ENCODE measurements at regions not wholly inside any gene's neighbourhood (a gene's known extent, or its start where the extent isn't known, plus 50 kb on each side); places are given as distances from the start of the nearest gene placed in this dataset.

DNA sequence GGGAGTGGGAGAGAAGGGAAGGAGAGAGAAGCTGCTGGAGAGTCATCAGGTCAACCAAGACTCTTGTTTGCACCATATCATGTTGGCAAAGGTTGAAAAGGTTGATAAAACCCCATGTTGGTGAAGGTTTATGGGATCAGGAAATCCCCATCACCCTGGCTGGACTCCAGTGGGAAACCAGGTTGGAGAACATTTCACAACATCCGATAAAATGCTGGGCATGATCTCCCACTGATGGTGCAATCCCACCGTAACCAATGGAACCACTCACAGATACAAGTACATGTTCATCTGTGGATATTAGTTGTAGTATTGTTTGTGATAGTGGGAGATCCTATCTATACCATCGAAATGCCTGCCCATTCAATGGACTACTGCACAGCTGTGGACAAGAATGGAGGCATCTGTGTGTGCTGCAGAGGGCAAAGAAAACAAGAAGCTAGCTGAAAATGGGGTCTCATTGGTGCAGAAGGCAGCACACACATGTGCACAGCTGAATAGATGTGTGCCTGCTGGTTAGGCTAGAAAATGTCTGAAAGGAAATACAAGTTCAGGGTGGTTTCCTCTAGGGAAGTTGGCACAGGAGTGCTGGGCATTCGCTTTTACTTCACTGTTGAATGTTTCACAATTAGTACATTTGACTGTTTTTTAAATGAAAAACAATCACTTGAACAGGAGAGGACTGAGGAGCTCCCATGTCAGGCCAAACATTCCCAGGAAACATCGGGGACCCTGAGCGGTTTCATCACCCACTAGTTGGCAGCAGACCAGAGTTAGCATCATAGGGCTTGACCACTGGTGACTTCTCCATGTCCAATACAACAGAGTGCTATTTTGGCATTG, 80.4 kb upstream of the MGMT start:
- H3K27ac ChIP-seq (ENCODE audit: low read depth in 1 of 2, low read length in 2 of 2), result peak overlapping the region; percentile 39 to 64
- WGBS, result 24% methylated on average over 6 of the region's 6 CpGs

More for the DNA sequence above, 80.4 kb upstream of the MGMT start:
- H3K9me3 ChIP-seq (ENCODE audit: control insufficient read depth in 4 of 4, low read length in 3 of 4), result no peaks in the 10 kb centered on the region
- H3K36me3 ChIP-seq (ENCODE audit: control insufficient read depth in 4 of 4, insufficient read depth in 3 of 4, low read depth in 1 of 4, low read length in 3 of 4), result no peaks in the 10 kb centered on the region
- TF ChIP-seq RAD21 (IDR thresholded peaks at IDR 0.05), result peak in 1 of 2 donors; percentile 36
- peak; percentile 50 to 70 for TF ChIP-seq HNF4A (conservative IDR thresholded peaks at IDR 0.05)
- TF ChIP-seq, protein P1, sequence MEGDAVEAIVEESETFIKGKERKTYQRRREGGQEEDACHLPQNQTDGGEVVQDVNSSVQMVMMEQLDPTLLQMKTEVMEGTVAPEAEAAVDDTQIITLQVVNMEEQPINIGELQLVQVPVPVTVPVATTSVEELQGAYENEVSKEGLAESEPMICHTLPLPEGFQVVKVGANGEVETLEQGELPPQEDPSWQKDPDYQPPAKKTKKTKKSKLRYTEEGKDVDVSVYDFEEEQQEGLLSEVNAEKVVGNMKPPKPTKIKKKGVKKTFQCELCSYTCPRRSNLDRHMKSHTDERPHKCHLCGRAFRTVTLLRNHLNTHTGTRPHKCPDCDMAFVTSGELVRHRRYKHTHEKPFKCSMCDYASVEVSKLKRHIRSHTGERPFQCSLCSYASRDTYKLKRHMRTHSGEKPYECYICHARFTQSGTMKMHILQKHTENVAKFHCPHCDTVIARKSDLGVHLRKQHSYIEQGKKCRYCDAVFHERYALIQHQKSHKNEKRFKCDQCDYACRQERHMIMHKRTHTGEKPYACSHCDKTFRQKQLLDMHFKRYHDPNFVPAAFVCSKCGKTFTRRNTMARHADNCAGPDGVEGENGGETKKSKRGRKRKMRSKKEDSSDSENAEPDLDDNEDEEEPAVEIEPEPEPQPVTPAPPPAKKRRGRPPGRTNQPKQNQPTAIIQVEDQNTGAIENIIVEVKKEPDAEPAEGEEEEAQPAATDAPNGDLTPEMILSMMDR (IDR thresholded peaks at IDR 0.05; ENCODE audit: low read depth, low read length, missing input control), result no peak
- no peak for TF ChIP-seq FOXA1 (IDR thresholded peaks at IDR 0.05)
- TF ChIP-seq, protein P2, sequence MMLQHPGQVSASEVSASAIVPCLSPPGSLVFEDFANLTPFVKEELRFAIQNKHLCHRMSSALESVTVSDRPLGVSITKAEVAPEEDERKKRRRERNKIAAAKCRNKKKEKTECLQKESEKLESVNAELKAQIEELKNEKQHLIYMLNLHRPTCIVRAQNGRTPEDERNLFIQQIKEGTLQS (IDR thresholded peaks at IDR 0.05), result peak; percentile 74
- no peak for TF ChIP-seq TAF1 (conservative IDR thresholded peaks at IDR 0.05)
- TF ChIP-seq NR2F2 (IDR thresholded peaks at IDR 0.05), result peak; percentile 15
- no peak for TF ChIP-seq HNF4G (IDR thresholded peaks at IDR 0.05)
- peak in 1 of 2 donors; percentile 34 for TF ChIP-seq EGR1 (IDR thresholded peaks at IDR 0.05; ENCODE audit: low read depth in 2 of 2)
- peak in 1 of 2 donors; percentile 33 for TF ChIP-seq JUND (IDR thresholded peaks at IDR 0.05)
- TF ChIP-seq FOXA2 (IDR thresholded peaks at IDR 0.05), result no peak
- TF ChIP-seq, protein P3, sequence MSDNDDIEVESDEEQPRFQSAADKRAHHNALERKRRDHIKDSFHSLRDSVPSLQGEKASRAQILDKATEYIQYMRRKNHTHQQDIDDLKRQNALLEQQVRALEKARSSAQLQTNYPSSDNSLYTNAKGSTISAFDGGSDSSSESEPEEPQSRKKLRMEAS (IDR thresholded peaks at IDR 0.05), result peak; percentile 79
- TF ChIP-seq GABPA (IDR thresholded peaks at IDR 0.05 in 1 of 2, conservative IDR thresholded peaks at IDR 0.05 in 1 of 2), result peak in 1 of 2 donors; percentile 29
- peak; percentile 61 for TF ChIP-seq SP1 (IDR thresholded peaks at IDR 0.05)
- peak; percentile 75 for TF ChIP-seq YY1 (IDR thresholded peaks at IDR 0.05)
- TF ChIP-seq RXRA (IDR thresholded peaks at IDR 0.05), result peak; percentile 68 to 85
- TF ChIP-seq, protein P4, sequence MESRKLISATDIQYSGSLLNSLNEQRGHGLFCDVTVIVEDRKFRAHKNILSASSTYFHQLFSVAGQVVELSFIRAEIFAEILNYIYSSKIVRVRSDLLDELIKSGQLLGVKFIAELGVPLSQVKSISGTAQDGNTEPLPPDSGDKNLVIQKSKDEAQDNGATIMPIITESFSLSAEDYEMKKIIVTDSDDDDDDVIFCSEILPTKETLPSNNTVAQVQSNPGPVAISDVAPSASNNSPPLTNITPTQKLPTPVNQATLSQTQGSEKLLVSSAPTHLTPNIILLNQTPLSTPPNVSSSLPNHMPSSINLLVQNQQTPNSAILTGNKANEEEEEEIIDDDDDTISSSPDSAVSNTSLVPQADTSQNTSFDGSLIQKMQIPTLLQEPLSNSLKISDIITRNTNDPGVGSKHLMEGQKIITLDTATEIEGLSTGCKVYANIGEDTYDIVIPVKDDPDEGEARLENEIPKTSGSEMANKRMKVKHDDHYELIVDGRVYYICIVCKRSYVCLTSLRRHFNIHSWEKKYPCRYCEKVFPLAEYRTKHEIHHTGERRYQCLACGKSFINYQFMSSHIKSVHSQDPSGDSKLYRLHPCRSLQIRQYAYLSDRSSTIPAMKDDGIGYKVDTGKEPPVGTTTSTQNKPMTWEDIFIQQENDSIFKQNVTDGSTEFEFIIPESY (IDR thresholded peaks at IDR 0.05), result peak; percentile 44
- TF ChIP-seq, protein P5, sequence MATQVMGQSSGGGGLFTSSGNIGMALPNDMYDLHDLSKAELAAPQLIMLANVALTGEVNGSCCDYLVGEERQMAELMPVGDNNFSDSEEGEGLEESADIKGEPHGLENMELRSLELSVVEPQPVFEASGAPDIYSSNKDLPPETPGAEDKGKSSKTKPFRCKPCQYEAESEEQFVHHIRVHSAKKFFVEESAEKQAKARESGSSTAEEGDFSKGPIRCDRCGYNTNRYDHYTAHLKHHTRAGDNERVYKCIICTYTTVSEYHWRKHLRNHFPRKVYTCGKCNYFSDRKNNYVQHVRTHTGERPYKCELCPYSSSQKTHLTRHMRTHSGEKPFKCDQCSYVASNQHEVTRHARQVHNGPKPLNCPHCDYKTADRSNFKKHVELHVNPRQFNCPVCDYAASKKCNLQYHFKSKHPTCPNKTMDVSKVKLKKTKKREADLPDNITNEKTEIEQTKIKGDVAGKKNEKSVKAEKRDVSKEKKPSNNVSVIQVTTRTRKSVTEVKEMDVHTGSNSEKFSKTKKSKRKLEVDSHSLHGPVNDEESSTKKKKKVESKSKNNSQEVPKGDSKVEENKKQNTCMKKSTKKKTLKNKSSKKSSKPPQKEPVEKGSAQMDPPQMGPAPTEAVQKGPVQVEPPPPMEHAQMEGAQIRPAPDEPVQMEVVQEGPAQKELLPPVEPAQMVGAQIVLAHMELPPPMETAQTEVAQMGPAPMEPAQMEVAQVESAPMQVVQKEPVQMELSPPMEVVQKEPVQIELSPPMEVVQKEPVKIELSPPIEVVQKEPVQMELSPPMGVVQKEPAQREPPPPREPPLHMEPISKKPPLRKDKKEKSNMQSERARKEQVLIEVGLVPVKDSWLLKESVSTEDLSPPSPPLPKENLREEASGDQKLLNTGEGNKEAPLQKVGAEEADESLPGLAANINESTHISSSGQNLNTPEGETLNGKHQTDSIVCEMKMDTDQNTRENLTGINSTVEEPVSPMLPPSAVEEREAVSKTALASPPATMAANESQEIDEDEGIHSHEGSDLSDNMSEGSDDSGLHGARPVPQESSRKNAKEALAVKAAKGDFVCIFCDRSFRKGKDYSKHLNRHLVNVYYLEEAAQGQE (IDR thresholded peaks at IDR 0.05), result peak; percentile 14
- no peak for DNase-seq (ENCODE audit: low spot score)
- peaks cover 4 to 6% (median 5%) of the 10 kb centered on the region in 4 donors for H3K4me1 ChIP-seq (ENCODE audit: control insufficient read depth in 4 of 4, insufficient read depth in 4 of 4, low read length in 3 of 4)
- H3K27me3 ChIP-seq (ENCODE audit: control insufficient read depth in 4 of 4, insufficient read depth in 4 of 4, low read length in 3 of 4), result no peaks in the 10 kb centered on the region
- H3K9ac ChIP-seq (ENCODE audit: low read depth in 1 of 2, low read length in 2 of 2), result no peak overlapping the region
- H3K4me3 ChIP-seq (ENCODE audit: low read depth in 1 of 3, low read length in 3 of 3), result no peak overlapping the region

All from liver (tissue), 8 donors.